WTC11 (cell line): ENCODE measurements at regions not wholly inside any gene's neighbourhood (a gene's known extent, or its start where the extent isn't known, plus 50 kb on each side); places are given as distances from the start of the nearest gene placed in this dataset.
"Not testable (repeated sequence)": the region's sequence is repeated elsewhere in the genome, so short reads cannot be mapped to it uniquely, and the experiment has no call there.

ENCODE experiments used
- ATF2 ChIP-seq: sonication (generic); formaldehyde crosslinking; IDR thresholded peaks from 2 replicates; pipeline ENCODE4 v1.8.1; 2022; ENCODE audit warnings: low read depth, missing genetic modification reagents, borderline replicate concordance
- ATF6 ChIP-seq: sonication (generic); formaldehyde crosslinking; IDR thresholded peaks from 2 replicates; pipeline ENCODE4 v1.8.1; 2023; ENCODE audit warnings: mild to moderate bottlenecking, missing genetic modification reagents
- CBFB ChIP-seq: sonication (generic); formaldehyde crosslinking; IDR thresholded peaks from 2 replicates; pipeline ENCODE4 v1.8.1; 2022; ENCODE audit warnings: mild to moderate bottlenecking, low read depth, missing genetic modification reagents
- CTCF ChIP-seq: fragments of 200-600 bp; IDR thresholded peaks from 2 replicates; pipeline ENCODE4 v1.8.0; 2022; ENCODE audit warnings: antibody characterized with exemption
- ETV6 ChIP-seq: sonication (generic); formaldehyde crosslinking; IDR thresholded peaks from 2 replicates; pipeline ENCODE4 v1.8.1; 2022; ENCODE audit warnings: mild to moderate bottlenecking, missing genetic modification reagents
- MAX ChIP-seq: sonication (generic); formaldehyde crosslinking; IDR thresholded peaks from 2 replicates; pipeline ENCODE4 v1.8.0; 2022; ENCODE audit warnings: mild to moderate bottlenecking, missing genetic modification reagents
- PRDM15 ChIP-seq: sonication (generic); formaldehyde crosslinking; IDR thresholded peaks from 2 replicates; pipeline ENCODE4 v1.8.0; 2022; ENCODE audit warnings: missing genetic modification reagents
- TCF7 ChIP-seq: sonication (generic); formaldehyde crosslinking; IDR thresholded peaks from 2 replicates; pipeline ENCODE4 v1.8.0; 2022; ENCODE audit warnings: mild to moderate bottlenecking, low read depth, missing genetic modification reagents, moderate library complexity
- USF1 ChIP-seq: sonication (generic); formaldehyde crosslinking; IDR thresholded peaks from 2 replicates; pipeline ENCODE4 v1.8.0; 2022; ENCODE audit warnings: mild to moderate bottlenecking, missing genetic modification reagents
- USF2 ChIP-seq: sonication (generic); formaldehyde crosslinking; IDR thresholded peaks from 2 replicates; pipeline ENCODE4 v1.8.1; 2023; ENCODE audit warnings: mild to moderate bottlenecking, missing genetic modification reagents, moderate library complexity
- ZMAT4 ChIP-seq: fragments of 250-450 bp; sonication (Bioruptor Pico); IDR thresholded peaks from 2 replicates; pipeline ENCODE4 v1.9.0; 2021; ENCODE audit warnings: mild to moderate bottlenecking
- ZNF121 ChIP-seq: sonication (generic); formaldehyde crosslinking; IDR thresholded peaks from 2 replicates; pipeline ENCODE4 v1.8.0; 2023; ENCODE audit warnings: missing genetic modification reagents
- ZNF138 ChIP-seq: sonication (generic); formaldehyde crosslinking; conservative IDR thresholded peaks from 2 replicates; pipeline ENCODE4 v1.8.1; 2022; ENCODE audit warnings: mild to moderate bottlenecking, moderate library complexity, missing genetic modification reagents

GRCh38 chr9:78172610-78173009 is 63.3 kb upstream of the CEP78 start:
- TF ChIP-seq CTCF; MAX; ZMAT4; ETV6 (CRISPR knock-in tag); TCF7 (CRISPR knock-in tag); ZNF121 (CRISPR knock-in tag); ZNF138 (CRISPR knock-in tag); CBFB (CRISPR knock-in tag); ATF2 (CRISPR knock-in tag); ATF6; USF2 (CRISPR knock-in tag); USF1; PRDM15 (CRISPR knock-in tag): not testable (repeated sequence)
